Skin epidermis (tissue), 12 donors: ENCODE measurements at regions not wholly inside any gene's neighbourhood (a gene's known extent, or its start where the extent isn't known, plus 50 kb on each side); places are given as distances from the start of the nearest gene placed in this dataset.

Source experiments
- H3K27ac ChIP-seq, 21 experiments: fragments of 200-600 bp; sonication (generic) in 11 of 21; one replicate each; pipeline ENCODE4 v1.5.0; 2020; ENCODE audit warnings: mild to moderate bottlenecking in 3 of 21, inconsistent platforms in 2 of 21, moderate library complexity in 2 of 21
- H3K4me3 ChIP-seq, 7 experiments: fragments of 200-600 bp; sonication (generic) in 2 of 7; one replicate each; pipeline ENCODE4 v1.5.0; 2020; ENCODE audit warnings: inconsistent platforms in 2 of 7, mild to moderate bottlenecking in 2 of 7, moderate library complexity in 1 of 7

GRCh38 chr22:49320714-49321476 lies 506.8 kb downstream of the BRD1 start:
- H3K27ac ChIP-seq: no peak overlapping the region
- H3K4me3 ChIP-seq: no peak overlapping the region

DNA sequence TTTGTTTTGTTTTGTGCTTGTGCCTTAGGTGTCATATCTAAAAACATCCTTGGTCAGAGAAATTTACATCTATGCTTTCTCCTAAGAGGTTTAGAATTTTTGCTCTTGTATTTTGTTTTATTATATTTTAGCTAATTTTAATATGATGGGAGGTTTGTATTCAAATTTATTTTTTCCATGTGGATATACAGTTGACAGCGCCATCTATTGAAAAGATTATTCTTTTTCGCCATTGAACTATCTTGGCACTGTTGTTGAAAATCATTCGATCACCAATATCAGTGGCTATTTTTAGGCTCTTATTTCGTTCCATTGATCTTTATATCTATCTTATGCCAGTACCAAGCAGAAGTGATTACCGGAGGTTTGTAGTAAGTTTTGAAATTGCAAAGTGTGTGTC lies 510.3 kb downstream of the BRD1 start:
- no peak overlapping the region for H3K27ac ChIP-seq
- no peak overlapping the region for H3K4me3 ChIP-seq

DNA sequence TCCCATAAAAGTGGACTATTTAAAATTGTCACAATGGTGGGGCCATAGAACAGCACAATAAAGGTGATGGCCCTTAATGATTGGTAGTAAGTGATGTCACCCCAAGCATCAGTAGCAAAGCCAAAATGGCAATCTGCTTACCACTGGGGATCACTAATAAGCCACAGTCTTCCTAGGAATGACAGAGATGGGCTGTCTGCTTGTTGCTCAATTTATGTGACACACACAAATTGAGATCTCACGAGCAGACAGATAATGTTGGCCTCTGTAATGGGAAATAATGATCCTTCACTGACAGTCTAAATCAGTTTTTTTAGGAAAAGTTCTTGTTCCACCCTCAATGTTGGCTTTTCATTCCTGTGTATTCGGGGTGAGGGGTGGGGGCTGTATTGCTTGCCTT lies 515.1 kb downstream of the BRD1 start:
- no peak overlapping the region for H3K4me3 ChIP-seq
- no peak overlapping the region for H3K27ac ChIP-seq

DNA sequence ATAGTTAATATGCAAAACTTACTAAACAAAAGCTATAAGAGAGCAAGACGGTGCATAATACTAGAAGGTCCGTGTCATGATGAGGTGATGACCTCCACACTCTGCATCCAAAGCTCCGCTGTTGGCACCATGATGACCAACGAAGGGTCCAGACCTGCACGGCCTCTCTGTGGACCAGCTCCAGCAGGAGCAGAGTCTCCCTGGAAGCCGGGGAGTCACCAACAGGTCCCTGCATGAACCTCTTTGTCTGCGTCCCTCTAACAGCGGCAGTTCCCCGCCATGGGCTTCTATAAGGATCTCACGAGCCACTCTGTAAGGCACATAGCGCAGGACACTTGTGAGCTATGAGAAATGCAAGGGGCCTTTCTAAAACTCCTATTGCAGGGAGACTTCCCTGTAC lies 517.3 kb downstream of the BRD1 start:
- Histone ChIP-seq H3K4me3 (no peak overlapping the region), H3K27ac (no peak overlapping the region)

- Histone ChIP-seq H3K27ac (no peak overlapping the region), H3K4me3 (no peak overlapping the region)
Observed at GRCh38 chr22:49308300-49308699, 519.4 kb downstream of the BRD1 start.

- H3K27ac ChIP-seq: no peak overlapping the region
- no peak overlapping the region for H3K4me3 ChIP-seq
Observed at GRCh38 chr22:49307870-49308269, 519.8 kb downstream of the BRD1 start.

GRCh38 chr22:49307481-49307830 lies 520.2 kb downstream of the BRD1 start:
- Histone ChIP-seq H3K4me3 (no peak overlapping the region), H3K27ac (no peak overlapping the region)

DNA sequence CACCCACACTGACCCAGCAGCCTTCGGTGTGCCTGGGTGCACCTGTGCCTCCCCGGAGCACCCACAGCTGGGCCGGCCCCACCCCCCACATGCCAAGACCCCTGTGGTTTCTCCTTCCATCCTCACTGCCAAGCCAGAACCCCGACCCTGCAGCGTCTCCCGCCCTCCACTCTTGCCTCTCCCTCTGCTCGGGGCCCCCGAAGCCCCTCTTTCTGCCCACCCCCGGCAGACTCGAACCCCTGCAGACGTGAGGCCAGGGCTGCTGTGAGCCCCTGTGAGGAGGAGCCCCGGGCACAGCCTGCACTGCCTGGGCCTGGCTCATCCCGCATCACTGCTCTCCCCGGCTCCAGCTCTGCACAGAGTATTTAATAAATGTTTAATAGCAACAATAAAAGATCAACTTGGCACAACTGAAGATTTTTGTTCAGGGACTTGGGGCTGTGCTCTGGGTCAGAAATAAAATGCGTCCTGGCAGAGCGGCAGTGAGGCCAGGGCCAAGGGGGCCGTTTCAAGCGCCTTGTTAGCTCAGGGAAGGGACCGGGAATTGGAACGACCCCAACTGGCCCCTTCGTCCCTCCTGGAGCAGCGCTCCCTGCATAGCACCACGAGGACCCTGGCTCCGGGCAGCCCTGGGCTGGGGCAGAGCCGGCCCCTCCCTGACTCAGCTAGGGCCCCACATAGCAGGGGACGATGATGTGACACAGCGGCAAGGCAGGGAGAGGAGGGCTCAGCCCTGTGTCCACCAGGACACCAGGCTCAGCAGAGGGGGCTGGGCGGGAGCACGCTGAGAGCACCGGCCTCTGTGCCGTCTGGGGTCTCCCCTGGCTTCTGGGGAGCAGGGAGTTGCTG lies 520.8 kb downstream of the BRD1 start:
- Histone ChIP-seq H3K4me3 (no peak overlapping the region), H3K27ac (no peak overlapping the region)

- no peak overlapping the region for H3K4me3 ChIP-seq
Observed at GRCh38 chr22:49305966-49306631, 521.6 kb downstream of the BRD1 start.

GRCh38 chr22:49305214-49305965 lies 522.3 kb downstream of the BRD1 start:
- no peak overlapping the region for H3K27ac ChIP-seq
- H3K4me3 ChIP-seq: no peak overlapping the region

More at GRCh38 chr22:49305966-49306631, 521.6 kb downstream of the BRD1 start:
- no peak overlapping the region for H3K27ac ChIP-seq

DNA sequence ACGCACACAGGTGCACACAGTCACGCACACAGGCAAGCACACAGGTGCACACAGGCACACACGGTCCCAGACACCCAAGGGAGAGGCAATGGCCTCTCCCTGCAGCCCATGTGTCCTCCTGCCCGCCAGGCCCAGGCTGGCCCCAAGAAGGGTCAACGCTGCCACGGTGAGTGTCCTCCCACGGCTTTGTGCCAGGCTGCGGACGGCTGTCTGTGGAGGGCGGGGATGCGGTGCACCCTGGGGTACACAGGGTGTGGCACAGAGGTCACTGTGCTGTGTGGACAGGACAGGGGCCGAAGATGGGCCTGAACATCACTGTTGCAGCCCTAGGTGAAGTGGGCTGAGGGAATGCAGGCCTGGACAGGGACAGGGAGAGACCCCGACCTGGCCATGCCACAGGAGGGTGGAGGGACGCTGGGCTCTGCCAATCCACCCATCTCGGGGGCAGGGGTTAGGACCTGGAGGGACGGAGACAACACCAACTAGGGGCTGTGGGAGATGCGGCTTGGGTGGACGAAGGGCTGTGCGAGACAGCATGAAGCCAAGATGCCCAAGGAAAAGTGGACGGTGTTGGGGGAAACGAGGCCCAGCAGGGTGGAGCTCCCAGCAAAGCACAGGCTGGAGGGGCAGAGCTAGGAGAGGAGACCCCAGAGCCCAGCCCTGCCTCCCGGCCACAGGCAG lies 523.8 kb downstream of the BRD1 start:
- H3K27ac ChIP-seq: no peak overlapping the region

GRCh38 chr22:49303061-49303735 lies 524.5 kb downstream of the BRD1 start:
- no peak overlapping the region for H3K27ac ChIP-seq
- H3K4me3 ChIP-seq: no peak overlapping the region

More for the DNA sequence above, 523.8 kb downstream of the BRD1 start:
- H3K4me3 ChIP-seq: no peak overlapping the region

GRCh38 chr22:49302530-49302929 lies 525.1 kb downstream of the BRD1 start:
- Histone ChIP-seq H3K27ac (no peak overlapping the region), H3K4me3 (no peak overlapping the region)

- no peak overlapping the region for H3K4me3 ChIP-seq
Observed at GRCh38 chr22:49302150-49302460, 525.6 kb downstream of the BRD1 start.

DNA sequence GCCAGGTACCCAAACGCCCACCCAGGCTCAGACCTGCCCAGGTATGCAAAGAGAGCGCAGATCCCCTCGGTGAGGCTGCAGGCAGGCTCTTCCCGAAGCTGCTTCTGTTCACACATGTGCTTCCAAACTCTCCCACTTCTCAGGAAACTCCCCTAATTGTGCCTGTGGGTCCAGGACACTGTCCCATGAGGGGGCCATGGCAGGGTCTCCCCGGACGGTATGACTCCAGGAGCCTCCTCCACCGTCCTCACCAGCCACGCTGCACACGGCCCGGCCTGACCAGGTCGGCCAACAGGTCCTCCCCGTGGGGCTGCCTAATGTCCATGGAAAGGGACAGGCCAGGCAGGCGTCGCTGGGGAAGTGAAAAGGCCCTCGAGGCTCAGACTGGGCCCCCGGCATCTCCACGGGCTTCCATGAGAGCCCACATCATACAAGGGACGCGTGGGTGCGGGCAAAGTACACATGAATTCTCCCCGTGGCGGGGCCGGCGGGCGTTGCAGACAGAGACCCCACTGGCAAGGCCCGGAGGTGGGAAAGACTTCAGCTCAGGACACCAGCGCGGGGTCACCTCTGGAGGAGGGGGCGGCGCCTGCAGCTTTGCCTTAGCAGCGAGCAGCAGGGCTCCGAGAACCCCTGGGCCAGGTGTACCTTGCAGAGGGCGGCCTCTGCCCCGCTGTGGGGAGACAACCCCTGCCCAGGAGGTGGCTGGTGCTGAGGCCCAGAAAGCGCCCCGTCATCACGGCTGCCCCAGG lies 526.1 kb downstream of the BRD1 start:
- Histone ChIP-seq H3K4me3 (no peak overlapping the region), H3K27ac (no peak overlapping the region)

More at GRCh38 chr22:49302150-49302460, 525.6 kb downstream of the BRD1 start:
- H3K27ac ChIP-seq: no peak overlapping the region

GRCh38 chr22:49300951-49301397 lies 526.7 kb downstream of the BRD1 start:
- Histone ChIP-seq H3K27ac (no peak overlapping the region), H3K4me3 (no peak overlapping the region)

DNA sequence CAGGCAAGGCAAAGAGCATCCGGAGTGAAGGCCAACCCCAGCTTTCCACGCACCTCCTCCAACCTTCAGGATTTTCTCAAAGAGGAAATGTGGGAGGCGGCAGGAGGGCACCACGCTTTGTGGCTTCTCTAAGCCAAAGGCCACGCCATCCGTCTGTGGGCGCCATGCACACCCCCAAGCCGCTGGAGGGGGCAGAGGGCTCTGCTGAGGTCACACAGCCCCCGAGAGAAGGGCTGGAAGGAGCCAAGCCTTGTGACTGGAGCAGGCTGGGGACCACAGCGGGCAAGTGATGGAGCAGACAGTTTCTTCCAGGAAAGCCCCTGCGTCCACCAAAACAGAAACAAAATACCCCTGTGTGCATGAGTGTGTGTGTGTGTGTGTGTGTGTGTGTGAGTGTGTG lies 527.4 kb downstream of the BRD1 start:
- no peak overlapping the region for H3K4me3 ChIP-seq
- no peak overlapping the region for H3K27ac ChIP-seq

DNA sequence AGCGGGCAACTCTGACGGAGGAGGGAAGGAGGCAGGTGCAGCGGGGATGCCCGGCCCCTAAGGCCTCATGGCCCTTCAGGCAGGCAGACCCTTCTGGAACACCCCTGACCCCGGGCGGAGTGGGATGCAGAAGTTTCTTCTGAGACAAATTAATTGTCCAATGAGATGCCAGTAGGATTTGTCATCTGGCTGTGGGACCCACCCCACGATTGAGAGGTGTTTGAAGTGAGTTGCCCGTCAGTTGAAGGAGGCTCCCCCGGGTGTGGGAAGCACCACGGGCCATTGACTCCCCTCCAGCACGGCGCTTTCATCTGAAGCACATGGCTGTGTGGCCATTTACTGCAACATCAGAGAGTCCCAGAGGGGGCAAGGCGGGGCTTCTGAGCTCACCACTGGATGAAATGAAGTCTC lies 527.8 kb downstream of the BRD1 start:
- no peak overlapping the region for H3K4me3 ChIP-seq
- no peak overlapping the region for H3K27ac ChIP-seq
